ENCODE measurements at regions not wholly inside any gene's neighbourhood (a gene's known extent, or its start where the extent isn't known, plus 50 kb on each side); places are given as distances from the start of the nearest gene placed in this dataset.

DNA sequence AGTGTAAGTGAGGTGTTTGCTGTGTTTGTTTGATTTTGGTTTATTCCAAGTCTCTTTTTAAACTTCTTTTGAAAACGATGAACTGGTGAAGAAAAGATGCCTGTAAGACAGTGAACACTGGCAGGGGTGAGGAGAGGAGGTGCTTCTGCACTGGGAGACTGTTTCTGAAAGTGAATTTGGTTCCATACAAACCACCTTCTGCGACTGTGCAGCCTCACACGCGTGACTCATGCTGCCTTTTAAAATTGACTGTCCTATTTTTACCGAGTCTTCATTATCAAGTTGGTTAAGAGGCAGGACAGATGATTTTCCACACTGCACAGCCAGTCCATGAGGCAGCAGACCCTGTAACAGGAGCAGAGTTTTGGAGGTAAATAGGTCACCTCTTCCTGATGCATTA lies 340.6 kb downstream of the MTRR start:
- no peak overlapping the region for H3K4me2 ChIP-seq
- ChIA-PET POLR2A (no interaction called here), CTCF (no interaction called here)
- H3K79me2 ChIP-seq (ENCODE audit: insufficient read depth), result no peaks in the 10 kb centered on the region
- no peak for DNase-seq
- H3F3A ChIP-seq (replicated peaks; ENCODE audit: insufficient read depth), result no peaks in the 10 kb centered on the region
- no peak overlapping the region for H3K4me3 ChIP-seq (ENCODE audit: low read depth in 2 of 2, low read length in 1 of 2)
- H3K4me1 ChIP-seq (ENCODE audit: control insufficient read depth in 1 of 2, insufficient read depth in 2 of 2, low read depth in 1 of 2, low read length in 1 of 2), result no peaks in the 10 kb centered on the region
- no peak overlapping the region for H3K9ac ChIP-seq
- 2% methylated on average over 5 of the region's 5 CpGs for WGBS (ENCODE audit: low lambda C conversion rate)
- no peaks in the 10 kb centered on the region for H3K9me2 ChIP-seq
- no peak overlapping the region for H3K27ac ChIP-seq (ENCODE audit: low read depth in 2 of 2, low read length in 1 of 2)
- H3K27me3 ChIP-seq (ENCODE audit: insufficient read depth), result no peaks in the 10 kb centered on the region
- H2AFZ ChIP-seq (ENCODE audit: low read depth), result no peak overlapping the region
- no peaks in the 10 kb centered on the region for H3K36me3 ChIP-seq (replicated peaks in 1 of 2; ENCODE audit: control insufficient read depth in 1 of 2, insufficient read depth in 2 of 2, low read length in 1 of 2)
- H4K20me1 ChIP-seq (ENCODE audit: insufficient read depth), result no peaks in the 10 kb centered on the region
- TF ChIP-seq FOSL2 (IDR thresholded peaks at IDR 0.05; ENCODE audit: borderline replicate concordance, low read depth) (no peak), CHD2 (IDR thresholded peaks at IDR 0.05; ENCODE audit: low read length, partially characterized antibody) (no peak), EZH2phosphoT487 (IDR thresholded peaks at IDR 0.05; ENCODE audit: borderline replicate concordance, low read depth) (no peak), SMC3 (IDR thresholded peaks at IDR 0.05; ENCODE audit: low read depth, low read length) (no peak), RXRA (IDR thresholded peaks at IDR 0.05; ENCODE audit: borderline replicate concordance, low read depth) (no peak), GATA2 (CRISPR knock-in tag; IDR thresholded peaks at IDR 0.05) (no peak), EP300 (IDR thresholded peaks at IDR 0.05; ENCODE audit: borderline replicate concordance in 1 of 2, low read depth in 1 of 2, low read length in 1 of 2) (no peak)
- TF ChIP-seq, protein P1, sequence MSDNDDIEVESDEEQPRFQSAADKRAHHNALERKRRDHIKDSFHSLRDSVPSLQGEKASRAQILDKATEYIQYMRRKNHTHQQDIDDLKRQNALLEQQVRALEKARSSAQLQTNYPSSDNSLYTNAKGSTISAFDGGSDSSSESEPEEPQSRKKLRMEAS (IDR thresholded peaks at IDR 0.05; ENCODE audit: low read depth), result no peak
- TF ChIP-seq, protein P2, sequence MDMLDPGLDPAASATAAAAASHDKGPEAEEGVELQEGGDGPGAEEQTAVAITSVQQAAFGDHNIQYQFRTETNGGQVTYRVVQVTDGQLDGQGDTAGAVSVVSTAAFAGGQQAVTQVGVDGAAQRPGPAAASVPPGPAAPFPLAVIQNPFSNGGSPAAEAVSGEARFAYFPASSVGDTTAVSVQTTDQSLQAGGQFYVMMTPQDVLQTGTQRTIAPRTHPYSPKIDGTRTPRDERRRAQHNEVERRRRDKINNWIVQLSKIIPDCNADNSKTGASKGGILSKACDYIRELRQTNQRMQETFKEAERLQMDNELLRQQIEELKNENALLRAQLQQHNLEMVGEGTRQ (IDR thresholded peaks at IDR 0.05; ENCODE audit: borderline replicate concordance, low read depth, low read length), result no peak
- no peaks in the 10 kb centered on the region for H3K9me3 ChIP-seq

DNA sequence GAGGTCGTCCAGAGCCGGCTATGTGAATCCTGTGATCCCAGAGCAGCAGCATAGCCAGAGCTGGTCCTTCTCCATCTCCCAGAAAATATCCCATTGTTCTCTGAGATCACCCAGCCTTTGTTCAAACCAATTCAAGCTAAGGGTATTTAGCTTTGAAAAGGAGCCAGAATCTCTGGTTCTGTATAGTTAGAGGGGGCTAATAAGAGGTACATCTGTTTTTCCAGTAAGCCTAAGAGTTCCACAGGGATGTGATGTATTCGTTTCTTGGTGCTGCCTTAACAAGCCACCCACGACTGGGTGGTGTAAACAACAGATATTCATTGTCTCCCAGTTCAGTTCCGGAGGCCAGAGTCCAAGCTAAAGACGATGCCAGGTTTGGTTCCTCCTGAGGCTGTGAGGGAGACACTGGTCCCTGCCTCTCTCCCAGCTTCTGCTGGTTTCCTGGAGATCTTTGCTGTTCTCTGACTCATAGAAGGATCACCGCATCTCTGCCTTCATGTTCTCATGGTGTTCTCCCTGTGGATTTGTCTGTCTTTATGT lies 344.8 kb downstream of the MTRR start:
- Histone ChIP-seq H3F3A (replicated peaks; ENCODE audit: insufficient read depth) (no peaks in the 10 kb centered on the region), H3K27me3 (ENCODE audit: insufficient read depth) (no peaks in the 10 kb centered on the region; the same call in 1 of the 2 replicates), H3K4me2 (no peak overlapping the region), H4K20me1 (ENCODE audit: insufficient read depth) (no peaks in the 10 kb centered on the region), H2AFZ (ENCODE audit: low read depth) (no peak overlapping the region), H3K4me1 (ENCODE audit: control insufficient read depth in 1 of 2, insufficient read depth in 2 of 2, low read depth in 1 of 2, low read length in 1 of 2) (no peaks in the 10 kb centered on the region), H3K36me3 (replicated peaks in 1 of 2; ENCODE audit: control insufficient read depth in 1 of 2, insufficient read depth in 2 of 2, low read length in 1 of 2) (no peaks in the 10 kb centered on the region), H3K9me3 (no peaks in the 10 kb centered on the region), H3K79me2 (ENCODE audit: insufficient read depth) (no peaks in the 10 kb centered on the region), H3K9me2 (no peaks in the 10 kb centered on the region), H3K9ac (no peak overlapping the region), H3K27ac (ENCODE audit: low read depth in 2 of 2, low read length in 1 of 2) (no peak overlapping the region), H3K4me3 (ENCODE audit: low read depth in 2 of 2, low read length in 1 of 2) (no peak overlapping the region)
- DNase-seq, result no peak
- TF ChIP-seq CTCF (IDR thresholded peaks at IDR 0.05) (no peak), TEAD4 (IDR thresholded peaks at IDR 0.05; ENCODE audit: borderline replicate concordance, insufficient read depth) (no peak), NFIC (IDR thresholded peaks at IDR 0.05; ENCODE audit: borderline replicate concordance) (no peak), TAF1 (IDR thresholded peaks at IDR 0.05; ENCODE audit: borderline replicate concordance, low read depth, low read length) (no peak), RCOR1 (IDR thresholded peaks at IDR 0.05; ENCODE audit: low read length) (no peak), NRF1 (IDR thresholded peaks at IDR 0.05; ENCODE audit: low read depth, low read length) (no peak), EZH2phosphoT487 (IDR thresholded peaks at IDR 0.05; ENCODE audit: borderline replicate concordance, low read depth) (no peak), MEF2A (IDR thresholded peaks at IDR 0.05; ENCODE audit: borderline replicate concordance, low read depth) (no peak), RXRA (IDR thresholded peaks at IDR 0.05; ENCODE audit: borderline replicate concordance, low read depth) (no peak), CHD2 (IDR thresholded peaks at IDR 0.05; ENCODE audit: low read length, partially characterized antibody) (no peak), ELF1 (IDR thresholded peaks at IDR 0.05) (no peak), PBX3 (IDR thresholded peaks at IDR 0.05) (no peak), POLR2AphosphoS5 (IDR thresholded peaks at IDR 0.05; ENCODE audit: low read depth, low read length) (no peak), YY1 (IDR thresholded peaks at IDR 0.05; ENCODE audit: low read depth) (no peak), FOXJ3 (CRISPR knock-in tag; IDR thresholded peaks at IDR 0.05) (no peak), TCF12 (IDR thresholded peaks at IDR 0.05) (no peak), EP300 (IDR thresholded peaks at IDR 0.05; ENCODE audit: borderline replicate concordance in 1 of 2, low read depth in 1 of 2, low read length in 1 of 2) (no peak)
- TF ChIP-seq, protein P3, sequence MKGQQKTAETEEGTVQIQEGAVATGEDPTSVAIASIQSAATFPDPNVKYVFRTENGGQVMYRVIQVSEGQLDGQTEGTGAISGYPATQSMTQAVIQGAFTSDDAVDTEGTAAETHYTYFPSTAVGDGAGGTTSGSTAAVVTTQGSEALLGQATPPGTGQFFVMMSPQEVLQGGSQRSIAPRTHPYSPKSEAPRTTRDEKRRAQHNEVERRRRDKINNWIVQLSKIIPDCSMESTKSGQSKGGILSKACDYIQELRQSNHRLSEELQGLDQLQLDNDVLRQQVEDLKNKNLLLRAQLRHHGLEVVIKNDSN (IDR thresholded peaks at IDR 0.05; ENCODE audit: borderline replicate concordance, low read depth), result no peak
- TF ChIP-seq, protein P2 (IDR thresholded peaks at IDR 0.05; ENCODE audit: borderline replicate concordance, low read depth, low read length), result no peak
- ChIA-PET CTCF (no interaction called here), POLR2A (no interaction called here)
- 2% methylated on average over 7 of the region's 7 CpGs for WGBS (ENCODE audit: low lambda C conversion rate)

Data from SK-N-SH (cell line).